ENCODE measurements at regions not wholly inside any gene's neighbourhood (a gene's known extent, or its start where the extent isn't known, plus 50 kb on each side); places are given as distances from the start of the nearest gene placed in this dataset.
"Not testable (repeated sequence)": the region's sequence is repeated elsewhere in the genome, so short reads cannot be mapped to it uniquely, and the experiment has no call there.

DNA sequence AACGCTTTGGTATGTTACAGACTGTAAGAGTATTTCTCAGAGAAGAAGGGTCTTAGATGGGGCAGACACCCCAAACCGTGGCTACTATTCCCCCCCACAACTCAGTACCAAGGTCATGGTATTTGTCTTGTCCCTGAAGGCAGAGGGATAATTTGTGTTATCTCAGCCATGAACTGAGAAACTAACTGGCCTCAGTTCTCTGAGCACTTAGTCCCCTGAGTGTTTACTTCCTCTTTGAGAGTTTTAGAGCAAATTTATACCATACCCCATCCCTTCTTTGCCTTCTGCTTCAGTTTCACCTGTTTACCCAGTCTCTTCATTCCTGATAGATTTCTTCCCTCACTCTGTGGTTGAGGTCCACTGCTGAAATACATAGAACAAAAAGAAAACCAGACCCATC is 183.9 kb downstream of the LRRC70 start:
- DNase-seq = no peak
- intact Hi-C loops (cut with micrococcal nuclease) = no loop called here
- Mint-ChIP-seq H3K36me3 (no peaks in the 10 kb centered on the region), H3K4me1 (no peaks in the 10 kb centered on the region), H3K4me3 (no peak overlapping the region), H3K27me3 (ENCODE audit: low read depth in 3 of 3) (no peaks in the 10 kb centered on the region), H3K9me3 (peaks cover 0 to 5% (median 2%) of the 10 kb centered on the region in 7 donors), H3K27ac (peak overlapping the region in 1 of 7 donors; percentile 14)
- Histone ChIP-seq H3K27ac (ENCODE audit: low read depth in 1 of 2, low read length in 2 of 2) (no peak overlapping the region), H3K4me3 (replicated peaks in 1 of 3; ENCODE audit: low read depth in 2 of 3, low read length in 3 of 3) (no peak overlapping the region), H3K27me3 (ENCODE audit: control insufficient read depth in 2 of 2, insufficient read depth in 2 of 2, low read length in 2 of 2) (no peaks in the 10 kb centered on the region), H3K36me3 (replicated peaks in 1 of 2; ENCODE audit: control insufficient read depth in 1 of 2, insufficient read depth in 2 of 2, low read length in 2 of 2) (no peaks in the 10 kb centered on the region), H4K20me1 (ENCODE audit: insufficient read depth, low read length) (no peaks in the 10 kb centered on the region), H3K4me2 (replicated peaks; ENCODE audit: extremely low read depth, low read length, poor library complexity, severe bottlenecking) (no peak overlapping the region), H3K9me3 (replicated peaks in 1 of 2; ENCODE audit: control insufficient read depth in 1 of 2, insufficient read depth in 1 of 2, low read length in 2 of 2) (no peaks in the 10 kb centered on the region), H3K79me2 (ENCODE audit: insufficient read depth, low read length) (no peaks in the 10 kb centered on the region), H2AFZ (ENCODE audit: insufficient read depth, low read depth, low read length, poor library complexity, severe bottlenecking) (no peak overlapping the region), H3K9ac (ENCODE audit: insufficient read depth, low read length, poor library complexity, severe bottlenecking) (no peak overlapping the region), H3K4me1 (ENCODE audit: control insufficient read depth in 1 of 2, insufficient read depth in 2 of 2, low read length in 2 of 2) (no peaks in the 10 kb centered on the region)
- no CpG with 5 or more reads among the region's 2 CpGs for whole genome bisulfite sequencing (ENCODE audit: insufficient coverage)
- TF ChIP-seq, protein P1, sequence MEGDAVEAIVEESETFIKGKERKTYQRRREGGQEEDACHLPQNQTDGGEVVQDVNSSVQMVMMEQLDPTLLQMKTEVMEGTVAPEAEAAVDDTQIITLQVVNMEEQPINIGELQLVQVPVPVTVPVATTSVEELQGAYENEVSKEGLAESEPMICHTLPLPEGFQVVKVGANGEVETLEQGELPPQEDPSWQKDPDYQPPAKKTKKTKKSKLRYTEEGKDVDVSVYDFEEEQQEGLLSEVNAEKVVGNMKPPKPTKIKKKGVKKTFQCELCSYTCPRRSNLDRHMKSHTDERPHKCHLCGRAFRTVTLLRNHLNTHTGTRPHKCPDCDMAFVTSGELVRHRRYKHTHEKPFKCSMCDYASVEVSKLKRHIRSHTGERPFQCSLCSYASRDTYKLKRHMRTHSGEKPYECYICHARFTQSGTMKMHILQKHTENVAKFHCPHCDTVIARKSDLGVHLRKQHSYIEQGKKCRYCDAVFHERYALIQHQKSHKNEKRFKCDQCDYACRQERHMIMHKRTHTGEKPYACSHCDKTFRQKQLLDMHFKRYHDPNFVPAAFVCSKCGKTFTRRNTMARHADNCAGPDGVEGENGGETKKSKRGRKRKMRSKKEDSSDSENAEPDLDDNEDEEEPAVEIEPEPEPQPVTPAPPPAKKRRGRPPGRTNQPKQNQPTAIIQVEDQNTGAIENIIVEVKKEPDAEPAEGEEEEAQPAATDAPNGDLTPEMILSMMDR (IDR thresholded peaks at IDR 0.05) = no peak

DNA sequence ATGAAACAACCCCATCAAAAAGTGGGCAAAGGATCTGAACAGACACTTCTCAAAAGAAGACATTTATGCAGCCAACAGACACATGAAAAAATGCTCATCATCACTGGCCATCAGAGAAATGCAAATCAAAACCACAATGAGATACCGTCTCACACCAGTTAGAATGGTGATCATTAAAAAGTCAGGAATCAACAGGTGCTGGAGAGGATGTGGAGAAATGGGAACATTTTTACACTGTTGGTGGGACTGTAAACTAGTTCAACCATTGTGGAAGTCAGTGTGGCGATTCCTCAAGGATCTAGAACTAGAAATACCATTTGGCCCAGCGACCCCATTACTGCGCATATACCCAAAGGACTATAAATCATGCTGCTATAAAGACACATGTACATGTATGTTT is 179.1 kb downstream of the LRRC70 start:
- H3K36me3 ChIP-seq (replicated peaks in 1 of 2; ENCODE audit: control insufficient read depth in 1 of 2, insufficient read depth in 2 of 2, low read length in 2 of 2); H3K9ac ChIP-seq (ENCODE audit: insufficient read depth, low read length, poor library complexity, severe bottlenecking); H3K79me2 ChIP-seq (ENCODE audit: insufficient read depth, low read length); H3K4me3 ChIP-seq (replicated peaks in 1 of 3; ENCODE audit: low read depth in 2 of 3, low read length in 3 of 3); H3K36me3 Mint-ChIP-seq; H3K9me3 ChIP-seq (replicated peaks in 1 of 2; ENCODE audit: control insufficient read depth in 1 of 2, insufficient read depth in 1 of 2, low read length in 2 of 2); H3K4me1 ChIP-seq (ENCODE audit: control insufficient read depth in 1 of 2, insufficient read depth in 2 of 2, low read length in 2 of 2); DNase-seq; H3K27ac Mint-ChIP-seq; H3K27me3 Mint-ChIP-seq (ENCODE audit: low read depth in 3 of 3); intact Hi-C loops (cut with micrococcal nuclease); H3K4me3 Mint-ChIP-seq; H3K4me1 Mint-ChIP-seq; H3K27me3 ChIP-seq (ENCODE audit: control insufficient read depth in 2 of 2, insufficient read depth in 2 of 2, low read length in 2 of 2); H4K20me1 ChIP-seq (ENCODE audit: insufficient read depth, low read length); H3K4me2 ChIP-seq (replicated peaks; ENCODE audit: extremely low read depth, low read length, poor library complexity, severe bottlenecking); H3K27ac ChIP-seq (ENCODE audit: low read depth in 1 of 2, low read length in 2 of 2); H2AFZ ChIP-seq (ENCODE audit: insufficient read depth, low read depth, low read length, poor library complexity, severe bottlenecking): not testable (repeated sequence)
- WGBS (ENCODE audit: insufficient coverage) = no CpG with 5 or more reads among the region's 4 CpGs
- peaks cover 1 to 13% (median 10%) of the 10 kb centered on the region in 7 donors for H3K9me3 Mint-ChIP-seq

DNA sequence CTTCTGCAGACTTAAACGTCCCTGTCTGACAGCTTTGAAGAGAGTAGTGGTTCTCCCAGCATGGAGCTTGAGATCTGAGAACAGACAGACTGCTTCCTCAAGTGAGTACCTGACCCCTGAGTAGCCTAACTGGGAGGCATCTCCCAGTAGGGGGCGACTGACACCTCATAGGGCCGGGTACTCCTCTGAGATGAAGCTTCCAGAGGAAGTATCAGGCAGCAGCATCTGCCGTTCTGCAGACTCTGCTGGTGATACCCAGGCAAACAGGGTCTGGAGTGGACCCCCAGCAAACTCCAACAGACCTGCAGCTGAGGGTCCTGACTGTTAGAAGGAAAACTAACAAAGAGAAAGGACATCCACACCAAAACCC is 174.4 kb downstream of the LRRC70 start:
- peaks cover 3 to 22% (median 12%) of the 10 kb centered on the region in 7 donors for H3K9me3 Mint-ChIP-seq
- H2AFZ ChIP-seq (ENCODE audit: insufficient read depth, low read depth, low read length, poor library complexity, severe bottlenecking); H3K4me1 Mint-ChIP-seq; H3K36me3 Mint-ChIP-seq; H3K36me3 ChIP-seq (replicated peaks in 1 of 2; ENCODE audit: control insufficient read depth in 1 of 2, insufficient read depth in 2 of 2, low read length in 2 of 2); H3K4me1 ChIP-seq (ENCODE audit: control insufficient read depth in 1 of 2, insufficient read depth in 2 of 2, low read length in 2 of 2); H3K27ac ChIP-seq (ENCODE audit: low read depth in 1 of 2, low read length in 2 of 2); H3K27me3 Mint-ChIP-seq (ENCODE audit: low read depth in 3 of 3); H3K27me3 ChIP-seq (ENCODE audit: control insufficient read depth in 2 of 2, insufficient read depth in 2 of 2, low read length in 2 of 2); H3K9me3 ChIP-seq (replicated peaks in 1 of 2; ENCODE audit: control insufficient read depth in 1 of 2, insufficient read depth in 1 of 2, low read length in 2 of 2); DNase-seq; H3K4me3 ChIP-seq (replicated peaks in 1 of 3; ENCODE audit: low read depth in 2 of 3, low read length in 3 of 3); H4K20me1 ChIP-seq (ENCODE audit: insufficient read depth, low read length); H3K9ac ChIP-seq (ENCODE audit: insufficient read depth, low read length, poor library complexity, severe bottlenecking); H3K79me2 ChIP-seq (ENCODE audit: insufficient read depth, low read length); H3K4me2 ChIP-seq (replicated peaks; ENCODE audit: extremely low read depth, low read length, poor library complexity, severe bottlenecking); H3K27ac Mint-ChIP-seq; H3K4me3 Mint-ChIP-seq; intact Hi-C loops (cut with micrococcal nuclease): not testable (repeated sequence)
- WGBS (ENCODE audit: insufficient coverage) = 73% methylated on average over 3 of the region's 4 CpGs

DNA sequence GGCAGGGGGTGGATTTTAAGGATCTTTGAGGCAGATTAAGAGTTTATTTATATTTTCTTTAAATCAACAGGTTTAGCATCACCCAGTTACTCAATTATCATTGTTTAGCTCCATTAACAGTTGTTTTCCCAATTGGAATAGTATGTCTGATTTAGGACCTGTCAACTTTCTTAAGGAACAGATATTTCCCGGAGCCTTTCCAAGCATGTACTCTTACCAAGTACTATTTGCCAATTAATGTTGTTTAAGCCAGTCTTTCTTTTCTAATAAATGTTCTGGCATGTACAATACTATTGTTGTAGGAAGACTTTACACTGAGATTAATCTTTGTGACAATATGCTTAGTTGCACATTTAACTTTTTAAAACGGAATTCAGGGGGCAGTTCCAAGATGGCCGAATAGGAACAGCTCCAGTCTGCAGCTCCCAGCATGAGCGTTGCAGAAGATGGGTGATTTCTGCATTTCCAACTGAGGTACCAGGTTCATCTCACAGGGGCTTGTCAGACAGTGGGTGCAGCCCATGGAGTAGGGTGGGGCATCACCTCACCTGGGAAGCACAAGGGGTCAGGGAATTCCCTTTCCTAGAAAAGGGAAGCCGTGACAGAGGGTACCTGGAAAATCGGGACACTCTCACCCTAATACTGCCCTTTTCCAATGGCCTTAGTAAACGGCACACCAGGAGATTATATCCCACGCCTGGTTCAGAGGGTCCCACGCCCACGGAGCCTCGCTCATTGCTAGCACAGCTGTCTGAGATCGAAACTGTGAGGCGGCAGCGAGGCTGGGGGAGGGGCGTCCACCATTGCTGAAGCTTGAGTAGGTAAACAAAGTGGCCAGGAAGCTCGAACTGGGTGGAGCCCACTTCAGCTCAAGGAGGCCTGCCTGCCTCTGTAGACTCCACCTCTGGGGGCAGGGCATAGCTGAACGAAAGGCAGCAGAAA is 173.7 kb downstream of the LRRC70 start:
- H3K4me1 Mint-ChIP-seq; H4K20me1 ChIP-seq (ENCODE audit: insufficient read depth, low read length); H3K4me2 ChIP-seq (replicated peaks; ENCODE audit: extremely low read depth, low read length, poor library complexity, severe bottlenecking); H3K4me1 ChIP-seq (ENCODE audit: control insufficient read depth in 1 of 2, insufficient read depth in 2 of 2, low read length in 2 of 2); H3K4me3 Mint-ChIP-seq; DNase-seq; H3K27me3 Mint-ChIP-seq (ENCODE audit: low read depth in 3 of 3); H3K27ac ChIP-seq (ENCODE audit: low read depth in 1 of 2, low read length in 2 of 2); H3K9me3 ChIP-seq (replicated peaks in 1 of 2; ENCODE audit: control insufficient read depth in 1 of 2, insufficient read depth in 1 of 2, low read length in 2 of 2); H3K4me3 ChIP-seq (replicated peaks in 1 of 3; ENCODE audit: low read depth in 2 of 3, low read length in 3 of 3); H3K36me3 Mint-ChIP-seq; H3K27ac Mint-ChIP-seq; H3K79me2 ChIP-seq (ENCODE audit: insufficient read depth, low read length); H3K9ac ChIP-seq (ENCODE audit: insufficient read depth, low read length, poor library complexity, severe bottlenecking); intact Hi-C loops (cut with micrococcal nuclease); H3K27me3 ChIP-seq (ENCODE audit: control insufficient read depth in 2 of 2, insufficient read depth in 2 of 2, low read length in 2 of 2); H2AFZ ChIP-seq (ENCODE audit: insufficient read depth, low read depth, low read length, poor library complexity, severe bottlenecking); H3K36me3 ChIP-seq (replicated peaks in 1 of 2; ENCODE audit: control insufficient read depth in 1 of 2, insufficient read depth in 2 of 2, low read length in 2 of 2): not testable (repeated sequence)
- 97% methylated on average over 15 of the region's 17 CpGs for WGBS (ENCODE audit: insufficient coverage)
- peaks cover 3 to 22% (median 11%) of the 10 kb centered on the region in 7 donors for H3K9me3 Mint-ChIP-seq

All from CD14-positive monocyte (primary cell).